ENCODE measurements at regions not wholly inside any gene's neighbourhood (a gene's known extent, or its start where the extent isn't known, plus 50 kb on each side); places are given as distances from the start of the nearest gene placed in this dataset.
A peak's percentile ranks its signal among the peaks of the same experiment; 100 is the strongest.

DNA sequence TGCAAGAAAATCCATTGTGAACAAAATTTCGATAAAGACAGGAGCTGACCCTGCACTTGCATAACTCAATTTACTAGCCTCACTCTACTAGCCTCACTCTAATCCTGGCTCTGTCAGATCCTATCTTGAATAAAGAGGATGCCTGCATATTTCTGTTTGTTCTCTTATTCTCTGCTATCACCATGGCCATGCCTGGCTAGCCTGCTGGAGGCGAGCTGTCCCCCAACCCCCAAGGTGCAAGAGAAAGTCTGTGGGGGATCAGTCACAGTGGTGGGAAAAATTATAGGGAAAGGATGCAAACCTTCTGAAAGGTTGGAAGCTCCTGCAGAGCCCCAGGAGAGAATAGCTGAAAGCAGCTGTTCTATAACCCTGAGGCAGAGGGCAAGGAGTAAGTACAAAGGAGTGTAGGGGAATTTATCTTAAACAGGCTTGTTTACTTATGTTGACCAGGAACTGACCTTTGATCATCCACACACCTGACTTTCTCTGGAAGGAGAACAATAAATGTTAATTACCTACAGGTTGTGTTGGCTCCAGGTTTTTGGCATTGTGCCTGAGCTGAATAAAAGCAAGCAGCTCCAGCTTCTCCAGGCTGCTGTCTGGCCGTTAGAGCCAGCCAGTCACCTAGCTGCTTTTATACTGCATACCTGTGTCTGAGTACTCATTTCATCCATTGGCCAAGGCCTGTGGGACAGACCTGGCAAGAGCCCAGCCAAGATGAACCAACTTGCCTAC, 137.7 kb upstream of the RASGRP1 start:
- Histone ChIP-seq H3K18ac (ENCODE audit: extremely low read depth, low read length) (no peak overlapping the region), H4K91ac (replicated peaks; ENCODE audit: insufficient read length, low read length) (no peak overlapping the region), H4K8ac (ENCODE audit: extremely low read depth, insufficient read depth, low read length) (no peak overlapping the region; the same call in 1 of the 2 replicates), H3K4me1 (replicated peaks in 1 of 4; ENCODE audit: control insufficient read depth in 3 of 4, insufficient read depth in 4 of 4, low read length in 3 of 4) (peaks cover 2 to 12% (median 3%) of the 10 kb centered on the region in 4 experiments), H3K27ac (ENCODE audit: low read depth, low read length) (no peak overlapping the region), H3K27me3 (replicated peaks in 1 of 4; ENCODE audit: control insufficient read depth in 3 of 4, extremely low read depth in 1 of 4, insufficient read depth in 3 of 4, low read length in 3 of 4) (no peaks in the 10 kb centered on the region; a peak in 1 of 7 replicates), H3K23me2 (ENCODE audit: low read depth, low read length) (no peaks in the 10 kb centered on the region), H4K20me1 (replicated peaks in 1 of 2; ENCODE audit: control insufficient read depth in 1 of 2, insufficient read depth in 2 of 2, low read length in 2 of 2) (no peaks in the 10 kb centered on the region), H3K9ac (replicated peaks in 1 of 4; ENCODE audit: extremely low read depth in 1 of 4, low read depth in 3 of 4, low read length in 3 of 4) (no peak overlapping the region), H2BK120ac (replicated peaks; ENCODE audit: low read depth, low read length) (no peak overlapping the region), H3K4ac (replicated peaks; ENCODE audit: insufficient read length, low read depth, low read length) (no peak overlapping the region), H2AK5ac (ENCODE audit: low read depth, low read length) (no peak overlapping the region), H3K79me2 (ENCODE audit: control insufficient read depth in 1 of 2, insufficient read depth in 2 of 2, low read length in 2 of 2) (no peaks in the 10 kb centered on the region), H2BK15ac (ENCODE audit: low read length) (no peak overlapping the region), H3K56ac (replicated peaks; ENCODE audit: insufficient read length, low read depth, low read length) (no peak overlapping the region), H3K14ac (ENCODE audit: insufficient read length) (no peak overlapping the region), H3K9me3 (ENCODE audit: insufficient read depth in 2 of 2, low read depth in 1 of 2, low read length in 1 of 2) (no peaks in the 10 kb centered on the region), H2AFZ (ENCODE audit: low read length) (peak overlapping the region; percentile 80; the same call in 1 of the 2 replicates), H2BK20ac (ENCODE audit: low read length) (no peak overlapping the region), H4K5ac (ENCODE audit: insufficient read length, low read depth, low read length) (no peak overlapping the region), H3K36me3 (ENCODE audit: control insufficient read depth in 2 of 4, insufficient read depth in 4 of 4, low read length in 3 of 4) (no peaks in the 10 kb centered on the region), H2BK5ac (ENCODE audit: low read depth, low read length) (no peak overlapping the region; the same call in 1 of the 2 replicates), H3K23ac (ENCODE audit: insufficient read length) (no peak overlapping the region), H3K79me1 (ENCODE audit: low read depth, low read length) (no peaks in the 10 kb centered on the region), H3K4me3 (ENCODE audit: extremely low read depth in 1 of 4, insufficient read depth in 2 of 4, low read depth in 3 of 4, low read length in 4 of 4) (no peak overlapping the region), H3K4me2 (ENCODE audit: insufficient read depth in 1 of 2, low read depth in 2 of 2, low read length in 2 of 2) (peak overlapping the region; percentile 20 to 34; a peak in 2 of 4 replicates), H2BK12ac (ENCODE audit: low read depth, low read length) (no peak overlapping the region)
- 78% methylated on average over 3 of the region's 3 CpGs; no CpG with 5 or more reads in 1 of the 2 experiments for WGBS, 2 experiments (ENCODE audit: extremely low coverage in 1 of 2, insufficient coverage in 1 of 2, insufficient read length in 1 of 2, insufficient replicate concordance in 2 of 2, low coverage in 1 of 2, low lambda C conversion rate in 2 of 2, missing lambda C conversion rate in 1 of 2)
- ChIA-PET CTCF (ENCODE audit: partially characterized antibody) (interaction anchor here (0.6 to 5.9 kb wide), 6 partner anchors 13 to 262 kb away, joined by 3 to 72 read pairs (median 5); no protein-coding TSS in a partner anchor), POLR2A (ENCODE audit: partially characterized antibody) (interaction anchor here (0.7 to 0.9 kb wide), 2 partner anchors 331 to 878 kb away, joined by 3 to 5 read pairs; partner anchors contain the start of gene THBS1)
- no peak for TF ChIP-seq SIX5 (IDR thresholded peaks at IDR 0.05; ENCODE audit: low read depth, low read length)
- peak; percentile 20; the same call in 1 of the 2 replicates for TF ChIP-seq SP1 (IDR thresholded peaks at IDR 0.05; ENCODE audit: low read depth, low read length)
- DNase-seq (ENCODE audit: low read depth in 1 of 2, low spot score in 2 of 2) (no peak), FAIRE-seq (no peak)
